ENCODE measurements at regions not wholly inside any gene's neighbourhood (a gene's known extent, or its start where the extent isn't known, plus 50 kb on each side); places are given as distances from the start of the nearest gene placed in this dataset.

DNA sequence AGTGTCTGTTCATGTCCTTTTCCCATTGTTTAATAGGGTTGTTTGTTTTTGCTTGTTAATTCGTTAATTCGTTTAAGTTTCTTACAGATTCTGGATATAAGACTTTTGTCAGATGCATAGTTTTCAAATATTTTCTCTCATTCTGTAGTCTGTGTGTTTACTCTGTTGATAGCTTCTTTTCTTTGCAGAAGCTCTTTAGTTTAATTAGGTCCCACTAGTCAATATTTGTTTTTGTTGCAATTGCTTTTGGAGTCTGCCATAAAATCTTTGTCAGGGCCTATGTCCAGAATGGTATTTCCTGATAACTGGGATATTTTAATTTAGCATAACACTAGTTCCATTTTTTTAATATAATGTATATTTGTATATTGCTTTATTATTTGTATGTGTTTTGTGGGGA, 1380.1 kb downstream of the SUCLG1 start:
- Histone ChIP-seq H3K4me3 (no peak overlapping the region), H3K4me2 (ENCODE audit: control insufficient read depth, insufficient read depth) (no peak overlapping the region), H3K9ac (ENCODE audit: control insufficient read depth, insufficient read depth, low read length) (no peak overlapping the region), H3K27ac (ENCODE audit: control insufficient read depth, insufficient read depth) (no peak overlapping the region), H3K27me3 (replicated peaks in 1 of 2; ENCODE audit: control insufficient read depth in 2 of 2, insufficient read depth in 2 of 2, low read length in 1 of 2) (no peaks in the 10 kb centered on the region), H3K36me3 (ENCODE audit: control insufficient read depth in 2 of 2, insufficient read depth in 2 of 2, low read length in 1 of 2) (no peaks in the 10 kb centered on the region), H4K20me1 (ENCODE audit: control insufficient read depth, insufficient read depth) (no peaks in the 10 kb centered on the region), H3K4me1 (ENCODE audit: control insufficient read depth, insufficient read depth, low read length) (no peaks in the 10 kb centered on the region), H3K9me3 (replicated peaks; ENCODE audit: control insufficient read depth, insufficient read depth, low read length) (no peaks in the 10 kb centered on the region), H2AFZ (ENCODE audit: control insufficient read depth, low read depth, low read length) (no peak overlapping the region), H3K79me2 (ENCODE audit: control insufficient read depth, insufficient read depth, low read length) (no peaks in the 10 kb centered on the region)
- no peak for TF ChIP-seq PBX3 (IDR thresholded peaks at IDR 0.05; ENCODE audit: insufficient replicate concordance, low read depth, low read length)
- TF ChIP-seq CHD2 (IDR thresholded peaks at IDR 0.05; ENCODE audit: borderline replicate concordance, low read depth, low read length): no peak
- ChIA-PET RAD21 (ENCODE audit: unreplicated experiment) (no interaction called here), SMC1A (ENCODE audit: uncharacterized antibody, unreplicated experiment) (no interaction called here), CTCF (no interaction called here), POLR2A (no interaction called here)
- in situ Hi-C loops (cut with MboI): no loop called here
- DNase-seq (ENCODE audit: low read depth, low spot score): no peak
- no peak for ATAC-seq
- no peak for FAIRE-seq
- intact Hi-C loops (cut with micrococcal nuclease; ENCODE audit: unreplicated experiment): no loop called here
- WGBS (ENCODE audit: insufficient coverage, insufficient replicate concordance, low lambda C conversion rate, missing lambda C conversion rate): 15% methylated on average over 2 of the region's 2 CpGs
- no TSS peak for BruUV-seq (replicated peaks)

- no peaks in the 10 kb centered on the region for H3K36me3 ChIP-seq (ENCODE audit: control insufficient read depth in 2 of 2, insufficient read depth in 2 of 2, low read length in 1 of 2)
- ChIA-PET POLR2A (no interaction called here), CTCF (no interaction called here), SMC1A (ENCODE audit: uncharacterized antibody, unreplicated experiment) (no interaction called here), RAD21 (ENCODE audit: unreplicated experiment) (no interaction called here)
- no TSS peak for BruUV-seq (replicated peaks)
- no peak overlapping the region for H3K27ac ChIP-seq (ENCODE audit: control insufficient read depth, insufficient read depth)
- ATAC-seq: no peak
- no peak overlapping the region for H3K4me2 ChIP-seq (ENCODE audit: control insufficient read depth, insufficient read depth)
- no peaks in the 10 kb centered on the region for H3K79me2 ChIP-seq (ENCODE audit: control insufficient read depth, insufficient read depth, low read length)
- H2AFZ ChIP-seq (ENCODE audit: control insufficient read depth, low read depth, low read length): no peak overlapping the region
- intact Hi-C loops (cut with micrococcal nuclease; ENCODE audit: unreplicated experiment) (no loop called here), in situ Hi-C loops (cut with MboI) (no loop called here)
- no peak for FAIRE-seq
- no peaks in the 10 kb centered on the region for H3K4me1 ChIP-seq (ENCODE audit: control insufficient read depth, insufficient read depth, low read length)
- H3K9ac ChIP-seq (ENCODE audit: control insufficient read depth, insufficient read depth, low read length): no peak overlapping the region
- no peaks in the 10 kb centered on the region for H3K9me3 ChIP-seq (replicated peaks; ENCODE audit: control insufficient read depth, insufficient read depth, low read length)
- H4K20me1 ChIP-seq (ENCODE audit: control insufficient read depth, insufficient read depth): no peaks in the 10 kb centered on the region
- H3K4me3 ChIP-seq: no peak overlapping the region
- H3K27me3 ChIP-seq (replicated peaks in 1 of 2; ENCODE audit: control insufficient read depth in 2 of 2, insufficient read depth in 2 of 2, low read length in 1 of 2): no peaks in the 10 kb centered on the region
- DNase-seq (ENCODE audit: low read depth, low spot score): no peak
- TF ChIP-seq NFYB (IDR thresholded peaks at IDR 0.05; ENCODE audit: insufficient read depth, low read depth, low read length) (no peak), NR2F1 (conservative IDR thresholded peaks at IDR 0.05) (no peak), EZH2 (IDR thresholded peaks at IDR 0.05; ENCODE audit: borderline replicate concordance, control insufficient read depth, low read depth, low read length) (no peak), E4F1 (IDR thresholded peaks at IDR 0.05; ENCODE audit: borderline replicate concordance, partially characterized antibody) (no peak), REST (IDR thresholded peaks at IDR 0.05; ENCODE audit: low read depth, low read length) (no peak)
Observed at GRCh38 chr2:83072767-83073166, 1386.3 kb downstream of the SUCLG1 start.
